Smooth muscle cell (in vitro differentiated cells): ENCODE measurements at regions not wholly inside any gene's neighbourhood (a gene's known extent, or its start where the extent isn't known, plus 50 kb on each side); places are given as distances from the start of the nearest gene placed in this dataset.

ENCODE experiments used
- DNase-seq: peaks from one replicate; lab custom pipeline; 2025; ENCODE audit not compliant: unreplicated experiment; lab: John Stamatoyannopoulos, UW
- H2AFZ ChIP-seq: fragments of 200-600 bp; sonication (generic); 2 replicates; pipeline ENCODE4 v1.6.0; 2016; ENCODE audit warnings: antibody characterized with exemption, low read depth, mild to moderate bottlenecking
- H3F3A ChIP-seq: fragments of 200-600 bp; sonication (generic); 2 replicates; pipeline ENCODE4 v1.6.0; 2017; ENCODE audit warnings: antibody characterized with exemption, low read depth
- H3K27ac ChIP-seq: fragments of 200-600 bp; sonication (generic); 2 replicates; pipeline ENCODE4 v1.5.1; 2016; ENCODE audit warnings: low read depth, mild to moderate bottlenecking
- H3K27me3 ChIP-seq: fragments of 200-600 bp; sonication (generic); 2 replicates; pipeline ENCODE4 v1.6.1; 2016; ENCODE audit warnings: low read depth, mild to moderate bottlenecking
- H3K36me3 ChIP-seq: fragments of 200-600 bp; sonication (generic); 2 replicates; pipeline ENCODE4 v1.5.1; 2016; ENCODE audit warnings: low read depth
- H3K4me1 ChIP-seq: fragments of 200-600 bp; sonication (generic); 2 replicates; pipeline ENCODE4 v1.5.1; 2016; ENCODE audit warnings: low read depth
- H3K4me2 ChIP-seq: fragments of 200-600 bp; sonication (generic); 2 replicates; pipeline ENCODE4 v1.6.0; 2016; ENCODE audit warnings: mild to moderate bottlenecking
- H3K4me3 ChIP-seq: fragments of 200-600 bp; sonication (generic); 2 replicates; pipeline ENCODE4 v1.5.1; 2016; ENCODE audit warnings: mild to moderate bottlenecking
- H3K79me2 ChIP-seq: fragments of 200-600 bp; sonication (generic); 2 replicates; pipeline ENCODE4 v1.6.0; 2016; ENCODE audit warnings: low read depth, mild to moderate bottlenecking
- H3K9ac ChIP-seq: fragments of 200-600 bp; sonication (generic); 2 replicates; pipeline ENCODE4 v1.6.0; 2016; ENCODE audit warnings: low read depth
- H3K9me3 ChIP-seq: fragments of 200-600 bp; sonication (generic); replicated peaks from 2 replicates; pipeline ENCODE4 v1.5.1; 2016; ENCODE audit warnings: low read depth
- H4K20me1 ChIP-seq: fragments of 200-600 bp; sonication (generic); 2 replicates; pipeline ENCODE4 v1.6.0; 2016; ENCODE audit warnings: low read depth
- WGBS: methylation state at CpG from one replicate; pipeline ENCODE4 v1.1.7; 2016; ENCODE audit warnings: low lambda C conversion rate; 5-methylcytosine and 5-hydroxymethylcytosine counted together
- TF ChIP-seq, protein P1 (sequence below): fragments of 200-600 bp; sonication (generic); IDR thresholded peaks from 2 replicates; pipeline ENCODE4 v1.5.1; 2017; ENCODE audit warnings: borderline replicate concordance, mild to moderate bottlenecking, antibody characterized with exemption; ENCODE audit not compliant: insufficient read depth, poor library complexity, severe bottlenecking

DNA sequence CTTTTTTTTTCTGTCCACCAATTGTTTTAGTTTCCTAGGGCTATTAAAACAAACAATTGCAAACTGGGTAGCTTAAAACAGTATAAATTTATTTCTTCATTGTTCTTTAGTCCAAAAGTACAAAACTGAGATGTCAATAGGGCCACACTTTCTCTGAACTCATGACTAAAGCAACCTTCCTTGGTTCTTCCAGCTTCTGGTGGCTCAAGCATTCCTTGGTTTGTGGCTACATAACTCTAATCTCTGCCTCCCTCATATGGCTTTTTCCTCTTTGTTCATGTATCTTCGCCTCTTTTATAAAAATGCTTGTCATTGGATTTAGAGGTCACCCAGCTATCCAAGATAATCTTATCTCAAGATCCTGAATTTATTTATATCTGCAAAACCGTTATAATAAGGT, 914.5 kb upstream of the EPHA6 start:
- Histone ChIP-seq H3K36me3 (no peaks in the 10 kb centered on the region), H4K20me1 (no peaks in the 10 kb centered on the region), H3K4me1 (no peaks in the 10 kb centered on the region), H3K9me3 (no peaks in the 10 kb centered on the region), H3K4me3 (no peak overlapping the region), H3K27ac (peak overlapping the region; percentile 29), H3F3A (no peaks in the 10 kb centered on the region), H3K27me3 (no peaks in the 10 kb centered on the region), H3K9ac (no peak overlapping the region), H3K4me2 (no peak overlapping the region), H2AFZ (no peak overlapping the region), H3K79me2 (no peaks in the 10 kb centered on the region)
- TF ChIP-seq, protein P1, sequence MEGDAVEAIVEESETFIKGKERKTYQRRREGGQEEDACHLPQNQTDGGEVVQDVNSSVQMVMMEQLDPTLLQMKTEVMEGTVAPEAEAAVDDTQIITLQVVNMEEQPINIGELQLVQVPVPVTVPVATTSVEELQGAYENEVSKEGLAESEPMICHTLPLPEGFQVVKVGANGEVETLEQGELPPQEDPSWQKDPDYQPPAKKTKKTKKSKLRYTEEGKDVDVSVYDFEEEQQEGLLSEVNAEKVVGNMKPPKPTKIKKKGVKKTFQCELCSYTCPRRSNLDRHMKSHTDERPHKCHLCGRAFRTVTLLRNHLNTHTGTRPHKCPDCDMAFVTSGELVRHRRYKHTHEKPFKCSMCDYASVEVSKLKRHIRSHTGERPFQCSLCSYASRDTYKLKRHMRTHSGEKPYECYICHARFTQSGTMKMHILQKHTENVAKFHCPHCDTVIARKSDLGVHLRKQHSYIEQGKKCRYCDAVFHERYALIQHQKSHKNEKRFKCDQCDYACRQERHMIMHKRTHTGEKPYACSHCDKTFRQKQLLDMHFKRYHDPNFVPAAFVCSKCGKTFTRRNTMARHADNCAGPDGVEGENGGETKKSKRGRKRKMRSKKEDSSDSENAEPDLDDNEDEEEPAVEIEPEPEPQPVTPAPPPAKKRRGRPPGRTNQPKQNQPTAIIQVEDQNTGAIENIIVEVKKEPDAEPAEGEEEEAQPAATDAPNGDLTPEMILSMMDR = no peak
- no peak for DNase-seq
- 59% methylated on average over 2 of the region's 2 CpGs for WGBS

DNA sequence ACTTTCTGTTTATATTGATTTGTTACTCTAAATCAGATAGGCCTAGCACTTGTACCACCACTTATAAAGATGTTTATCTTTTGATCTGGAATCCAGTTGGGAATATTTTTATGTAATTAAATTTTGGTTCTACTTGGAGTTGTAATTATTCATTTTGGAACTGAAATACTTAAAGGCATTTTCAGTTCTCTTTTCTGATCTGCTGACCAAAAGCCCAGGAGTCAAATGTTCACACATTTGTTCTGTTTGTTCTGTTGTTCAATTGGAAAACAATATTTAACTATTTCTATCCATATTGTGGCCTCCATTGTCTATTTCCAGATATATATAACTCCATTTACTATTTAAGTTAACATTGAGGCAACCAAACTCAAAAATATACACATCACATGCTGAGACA, 912.4 kb upstream of the EPHA6 start:
- Histone ChIP-seq H3K4me1 (no peaks in the 10 kb centered on the region), H3K27me3 (no peaks in the 10 kb centered on the region), H3F3A (no peaks in the 10 kb centered on the region), H3K27ac (no peak overlapping the region), H3K36me3 (no peaks in the 10 kb centered on the region), H3K4me2 (no peak overlapping the region), H3K4me3 (no peak overlapping the region), H3K9ac (no peak overlapping the region), H2AFZ (peak overlapping the region; percentile 33), H3K9me3 (no peaks in the 10 kb centered on the region), H3K79me2 (no peaks in the 10 kb centered on the region), H4K20me1 (no peaks in the 10 kb centered on the region)
- DNase-seq = no peak
- TF ChIP-seq, protein P1 = no peak

DNA sequence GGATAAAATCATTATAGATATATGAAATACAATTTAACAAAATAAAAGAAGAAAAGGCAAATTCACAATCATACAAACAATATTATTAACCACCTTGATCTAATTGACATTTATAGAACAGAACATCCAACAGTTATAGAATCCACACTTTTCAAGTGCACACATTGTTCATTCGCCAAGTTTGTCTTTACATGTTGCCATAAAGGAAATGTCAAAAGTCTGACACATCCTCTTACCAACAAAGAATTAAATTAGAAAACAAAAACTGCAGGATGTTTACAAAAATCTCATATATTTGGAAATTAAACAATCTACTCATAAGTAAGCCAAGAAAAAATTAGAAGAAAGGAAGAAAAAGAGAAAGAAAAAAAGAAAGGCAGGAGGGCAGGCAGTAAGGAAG, 909.2 kb upstream of the EPHA6 start:
- Histone ChIP-seq H2AFZ (no peak overlapping the region), H3K27ac (no peak overlapping the region), H3K79me2 (no peaks in the 10 kb centered on the region), H3K9ac (no peak overlapping the region), H3F3A (no peaks in the 10 kb centered on the region), H3K4me3 (no peak overlapping the region), H3K36me3 (no peaks in the 10 kb centered on the region), H3K27me3 (no peaks in the 10 kb centered on the region), H3K4me1 (no peaks in the 10 kb centered on the region), H4K20me1 (no peaks in the 10 kb centered on the region), H3K9me3 (no peaks in the 10 kb centered on the region), H3K4me2 (no peak overlapping the region)
- TF ChIP-seq, protein P1 = no peak
- DNase-seq = no peak
- WGBS = 90% methylated on average over 1 of the region's 1 CpG

DNA sequence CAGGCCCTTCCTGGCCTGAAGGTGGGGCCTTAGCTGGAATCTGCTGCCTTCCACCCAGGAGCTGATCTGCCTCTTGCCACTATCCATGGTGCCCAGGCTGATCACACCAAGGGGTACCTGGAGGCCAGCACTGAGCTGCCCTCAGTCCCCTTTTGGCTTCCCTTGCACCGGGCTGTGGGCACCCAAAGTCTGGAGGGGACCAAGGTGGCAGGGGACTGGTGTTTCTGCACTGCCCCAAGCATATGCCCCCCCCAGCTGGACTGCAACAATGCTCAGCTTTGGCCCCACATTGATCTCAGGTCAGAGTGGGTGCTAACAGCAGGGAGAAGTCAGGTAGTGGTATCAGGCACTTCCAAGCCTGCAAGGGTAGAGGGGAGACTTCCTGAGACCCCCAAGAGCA, 902.6 kb upstream of the EPHA6 start:
- Histone ChIP-seq H3F3A (no peaks in the 10 kb centered on the region), H3K79me2 (no peaks in the 10 kb centered on the region), H3K27ac (no peak overlapping the region), H3K4me3 (no peak overlapping the region), H2AFZ (no peak overlapping the region), H3K4me2 (no peak overlapping the region), H3K4me1 (no peaks in the 10 kb centered on the region), H3K27me3 (no peaks in the 10 kb centered on the region), H3K9me3 (no peaks in the 10 kb centered on the region), H3K36me3 (no peaks in the 10 kb centered on the region), H4K20me1 (no peaks in the 10 kb centered on the region), H3K9ac (no peak overlapping the region)
- 93% methylated on average over 1 of the region's 1 CpG for WGBS
- no peak for DNase-seq
- TF ChIP-seq, protein P1 = no peak
